ENCODE measurements at regions not wholly inside any gene's neighbourhood (a gene's known extent, or its start where the extent isn't known, plus 50 kb on each side); places are given as distances from the start of the nearest gene placed in this dataset.
"Not testable (repeated sequence)": the region's sequence is repeated elsewhere in the genome, so short reads cannot be mapped to it uniquely, and the experiment has no call there.

GRCh38 chr12:9404469-9405260 lies 196.5 kb upstream of the PZP start:
- H3K4me3 Mint-ChIP-seq (ENCODE audit: unreplicated experiment), result no peak overlapping the region
- no peaks in the 10 kb centered on the region for H3K27me3 Mint-ChIP-seq (ENCODE audit: unreplicated experiment)
- no peak for TF ChIP-seq CTCF (IDR thresholded peaks at IDR 0.05)
- H3K9me3 Mint-ChIP-seq (ENCODE audit: unreplicated experiment), result no peaks in the 10 kb centered on the region
- H3K27ac Mint-ChIP-seq (ENCODE audit: unreplicated experiment), result no peak overlapping the region
- H3K36me3 Mint-ChIP-seq (ENCODE audit: unreplicated experiment), result no peaks in the 10 kb centered on the region
- no peaks in the 10 kb centered on the region for H3K4me1 Mint-ChIP-seq (ENCODE audit: unreplicated experiment)
- no peak for DNase-seq (ENCODE audit: extremely low spot score, unreplicated experiment)

DNA sequence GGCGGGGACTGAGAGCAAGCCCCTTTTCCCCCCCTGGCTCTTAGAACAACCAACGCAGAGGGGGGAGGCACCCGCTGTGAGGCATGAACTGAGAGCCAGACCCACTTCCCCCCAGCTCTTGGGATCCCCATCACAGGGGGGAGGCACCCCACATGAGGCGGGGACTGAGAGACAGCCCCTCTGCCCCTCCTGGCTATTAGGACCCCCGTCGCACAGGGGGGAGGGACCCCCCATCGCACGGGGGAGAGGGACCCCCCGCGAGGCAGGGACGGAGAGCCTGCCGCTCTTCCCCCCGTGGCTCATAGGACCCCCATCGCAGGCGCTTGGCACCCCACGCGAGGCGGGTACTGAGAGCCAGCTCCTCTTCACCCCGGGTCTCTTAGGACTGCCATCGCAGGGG lies 195.8 kb upstream of the PZP start:
- no peaks in the 10 kb centered on the region for H3K27me3 Mint-ChIP-seq (ENCODE audit: unreplicated experiment)
- no peaks in the 10 kb centered on the region for H3K4me1 Mint-ChIP-seq (ENCODE audit: unreplicated experiment)
- H3K9me3 Mint-ChIP-seq (ENCODE audit: unreplicated experiment), result no peaks in the 10 kb centered on the region
- H3K27ac Mint-ChIP-seq (ENCODE audit: unreplicated experiment), result no peak overlapping the region
- no peak overlapping the region for H3K4me3 Mint-ChIP-seq (ENCODE audit: unreplicated experiment)
- TF ChIP-seq CTCF (IDR thresholded peaks at IDR 0.05), result no peak
- no peak for DNase-seq (ENCODE audit: extremely low spot score, unreplicated experiment)
- no peaks in the 10 kb centered on the region for H3K36me3 Mint-ChIP-seq (ENCODE audit: unreplicated experiment)

- not testable (repeated sequence) for H3K4me3 Mint-ChIP-seq (ENCODE audit: unreplicated experiment); H3K9me3 Mint-ChIP-seq (ENCODE audit: unreplicated experiment); DNase-seq (ENCODE audit: extremely low spot score, unreplicated experiment); H3K27ac Mint-ChIP-seq (ENCODE audit: unreplicated experiment); H3K27me3 Mint-ChIP-seq (ENCODE audit: unreplicated experiment); H3K36me3 Mint-ChIP-seq (ENCODE audit: unreplicated experiment); H3K4me1 Mint-ChIP-seq (ENCODE audit: unreplicated experiment)
These were observed 194.3 kb upstream of the PZP start for GRCh38 chr12:9402432-9403040.

DNA sequence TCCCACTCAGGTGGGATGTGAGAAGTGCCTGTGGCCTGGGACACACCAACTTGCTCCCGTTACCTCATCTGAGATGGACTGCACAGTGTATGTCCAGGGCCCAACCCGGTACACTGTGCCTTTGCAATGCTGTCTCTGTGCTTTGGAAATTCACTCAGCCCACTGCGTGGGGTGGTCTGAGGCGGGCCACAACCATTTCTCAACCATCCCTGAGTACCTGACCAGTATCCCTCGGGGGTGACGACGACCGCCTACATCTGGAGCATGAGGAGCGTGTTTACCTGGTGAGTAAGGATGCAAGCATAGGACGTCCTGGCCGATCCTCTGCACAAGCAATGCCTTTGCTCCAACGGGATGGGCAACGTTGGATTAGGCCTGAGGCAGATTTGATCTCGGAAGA lies 188.2 kb upstream of the PZP start:
- not testable (repeated sequence) for DNase-seq (ENCODE audit: extremely low spot score, unreplicated experiment); H3K4me3 Mint-ChIP-seq (ENCODE audit: unreplicated experiment); H3K9me3 Mint-ChIP-seq (ENCODE audit: unreplicated experiment); H3K27ac Mint-ChIP-seq (ENCODE audit: unreplicated experiment); H3K4me1 Mint-ChIP-seq (ENCODE audit: unreplicated experiment); H3K36me3 Mint-ChIP-seq (ENCODE audit: unreplicated experiment)
- H3K27me3 Mint-ChIP-seq (ENCODE audit: unreplicated experiment), result peaks cover 16% of the 10 kb centered on the region

DNA sequence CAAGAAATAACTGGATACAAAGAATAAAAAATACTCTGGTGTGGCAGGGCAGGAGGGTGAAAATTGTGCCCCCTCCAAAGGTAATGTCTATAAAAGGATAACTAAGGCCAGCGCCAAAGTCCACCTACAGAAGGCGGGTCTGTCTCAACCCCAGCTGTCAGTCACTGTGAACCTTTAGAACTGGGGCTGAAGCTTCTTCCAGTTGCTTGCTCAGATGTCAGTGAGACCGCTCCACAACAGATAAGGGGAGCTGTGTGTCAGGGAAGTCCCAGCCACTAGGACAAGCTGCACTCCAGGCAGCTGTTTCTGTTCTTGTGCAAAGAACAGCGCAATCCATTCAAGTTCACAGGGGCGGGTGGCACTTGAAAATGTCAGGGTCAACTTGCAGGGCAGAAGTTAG lies 187.0 kb upstream of the PZP start:
- H3K27ac Mint-ChIP-seq (ENCODE audit: unreplicated experiment); DNase-seq (ENCODE audit: extremely low spot score, unreplicated experiment); H3K4me3 Mint-ChIP-seq (ENCODE audit: unreplicated experiment); H3K4me1 Mint-ChIP-seq (ENCODE audit: unreplicated experiment); H3K9me3 Mint-ChIP-seq (ENCODE audit: unreplicated experiment); H3K36me3 Mint-ChIP-seq (ENCODE audit: unreplicated experiment): not testable (repeated sequence)
- peaks cover 21% of the 10 kb centered on the region for H3K27me3 Mint-ChIP-seq (ENCODE audit: unreplicated experiment)

DNA sequence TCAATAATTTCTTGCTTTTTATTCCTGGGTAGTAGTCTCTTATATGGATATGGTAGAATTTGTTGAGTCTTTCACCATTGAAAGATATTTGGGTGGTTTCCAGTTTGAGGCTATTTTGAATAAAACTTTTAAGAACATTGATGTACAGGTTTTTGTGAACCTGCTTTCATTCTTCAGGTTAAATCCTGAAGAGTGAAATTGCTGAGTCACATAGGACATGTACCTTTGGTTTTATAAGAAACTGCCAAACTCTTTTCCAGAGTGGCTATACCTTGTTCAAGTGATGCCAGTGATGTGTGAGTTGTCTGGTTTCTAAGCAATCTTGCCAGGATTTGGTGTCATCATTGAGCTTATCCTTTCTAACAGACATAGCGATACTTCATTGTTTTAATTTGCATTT lies 184.6 kb upstream of the PZP start:
- no peak for DNase-seq (ENCODE audit: extremely low spot score, unreplicated experiment)
- Mint-ChIP-seq H3K36me3 (ENCODE audit: unreplicated experiment) (no peaks in the 10 kb centered on the region), H3K9me3 (ENCODE audit: unreplicated experiment) (no peaks in the 10 kb centered on the region), H3K4me3 (ENCODE audit: unreplicated experiment) (no peak overlapping the region), H3K27me3 (ENCODE audit: unreplicated experiment) (peaks cover 26% of the 10 kb centered on the region), H3K27ac (ENCODE audit: unreplicated experiment) (no peak overlapping the region), H3K4me1 (ENCODE audit: unreplicated experiment) (no peaks in the 10 kb centered on the region)
- no peak for TF ChIP-seq CTCF (IDR thresholded peaks at IDR 0.05)

Data from osteocyte (in vitro differentiated cells).